Body of pancreas (tissue), 4 donors: ENCODE measurements at regions not wholly inside any gene's neighbourhood (a gene's known extent, or its start where the extent isn't known, plus 50 kb on each side); places are given as distances from the start of the nearest gene placed in this dataset.
"Not testable (repeated sequence)": the region's sequence is repeated elsewhere in the genome, so short reads cannot be mapped to it uniquely, and the experiment has no call there.

Experiments
- ATAC-seq: fragments of 150-250 bp; one replicate; pipeline ENCODE4 v1.9.1; 2016
- DNase-seq, 4 donors: peaks; one replicate each; pipeline ENCODE4 v3.0.0-alpha.2; 2019
- H3K27ac ChIP-seq, 4 donors: fragments of 200-600 bp; sonication (generic); 1 replicate in 3 of 4; 2 replicates in 1 of 4; pipeline versions ENCODE4 v1.5.1 to v1.6.1; 2016 to 2019; ENCODE audit warnings: mild to moderate bottlenecking in 1 of 4, mixed read lengths in 1 of 4, moderate library complexity in 1 of 4
- H3K27me3 ChIP-seq, 2 donors: fragments of 200-600 bp; sonication (generic); one replicate each; pipeline ENCODE4 v1.6.0; 2016; ENCODE audit warnings: mild to moderate bottlenecking in 1 of 2
- H3K36me3 ChIP-seq, 2 donors: fragments of 200-600 bp; sonication (generic); replicated peaks in 1 of 2; 2 replicates each; pipeline ENCODE4 v1.5.1; 2016; ENCODE audit warnings: low read depth in 2 of 2; ENCODE audit not compliant: insufficient read depth in 1 of 2
- H3K4me1 ChIP-seq: fragments of 200-600 bp; sonication (generic); one replicate; pipeline ENCODE4 v1.6.0; 2016
- H3K4me3 ChIP-seq, 2 donors: fragments of 200-600 bp; sonication (generic); 1 replicate in 1 of 2; 2 replicates in 1 of 2; pipeline ENCODE4 v1.5.1; 2016 to 2019
- H3K9me3 ChIP-seq, 3 donors: fragments of 200-600 bp; sonication (generic); 1 replicate in 2 of 3; 2 replicates in 1 of 3; pipeline ENCODE4 v1.5.1; 2016
- POLR2A ChIP-seq, 3 donors: fragments of 450-650 bp; IDR thresholded peaks; one replicate each; pipeline ENCODE4 v1.6.1; 2016; ENCODE audit warnings: antibody characterized with exemption in 3 of 3, mild to moderate bottlenecking in 2 of 3
- WGBS, 2 donors: methylation state at CpG; one replicate each; pipeline ENCODE4 v1.1.5; 2017; 5-methylcytosine and 5-hydroxymethylcytosine counted together
- intact Hi-C: fragments of 100-400 bp; cut with DNase I; formaldehyde crosslinking; loops from one replicate; pipeline ENCODE4 v1.15.1; 2023
- TF ChIP-seq, protein P1 (sequence below), 7 experiments: fragments of 450-650 bp in 4 of 7; fragments of 200-600 bp in 3 of 7; sonication (generic) in 3 of 7; IDR thresholded peaks; one replicate each; pipeline ENCODE4 v1.5.1; 2016 to 2019; ENCODE audit warnings: antibody characterized with exemption in 7 of 7

DNA sequence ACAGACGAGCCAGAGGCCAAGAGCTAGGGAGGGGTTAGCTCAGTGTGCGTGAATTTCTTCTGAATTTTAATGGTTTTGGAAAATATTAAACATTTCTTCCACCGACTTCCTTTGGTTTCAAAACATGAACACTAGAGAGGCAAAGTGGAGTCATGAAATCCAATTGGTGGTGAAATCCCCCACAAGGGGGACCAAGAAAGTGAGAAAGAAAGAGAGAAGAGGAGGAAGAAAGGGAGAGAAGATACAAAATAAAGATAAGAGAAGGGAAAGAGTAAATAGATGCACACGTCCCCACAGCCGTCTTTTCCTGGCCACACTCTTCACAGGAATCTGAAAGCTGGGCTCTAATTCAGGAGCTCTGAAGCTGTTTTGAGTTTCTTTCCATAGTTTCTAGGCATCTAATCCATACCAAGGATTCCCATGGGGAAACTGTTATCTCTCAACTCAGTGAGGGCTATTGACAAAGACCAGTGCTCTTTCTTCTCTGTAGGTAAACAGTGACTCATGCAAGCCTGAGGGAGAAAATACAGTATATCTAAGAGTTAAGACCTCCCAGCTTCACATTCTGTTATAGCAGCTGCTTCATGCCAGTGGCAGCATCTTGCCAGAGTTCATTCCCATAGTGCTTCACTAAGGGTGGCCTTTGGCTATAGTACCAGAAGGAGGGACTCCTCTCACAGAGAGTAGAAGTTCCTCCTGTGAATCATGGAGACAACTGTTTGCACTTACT lies 115.8 kb upstream of the LIFR start:
- DNase-seq, result no peak
- Histone ChIP-seq H3K4me1 (peaks cover 12% of the 10 kb centered on the region), H3K4me3 (no peak overlapping the region), H3K27ac (no peak overlapping the region), H3K9me3 (no peaks in the 10 kb centered on the region), H3K27me3 (no peaks in the 10 kb centered on the region), H3K36me3 (no peaks in the 10 kb centered on the region)
- no peak for ATAC-seq
- WGBS, 2 donors, result 71 to 79% methylated on average over 5 of the region's 5 CpGs
- intact Hi-C loops, result loop anchor here (5.0 kb wide), 1 partner anchor 225 kb away; no protein-coding TSS in a partner anchor
- TF ChIP-seq, protein P1, sequence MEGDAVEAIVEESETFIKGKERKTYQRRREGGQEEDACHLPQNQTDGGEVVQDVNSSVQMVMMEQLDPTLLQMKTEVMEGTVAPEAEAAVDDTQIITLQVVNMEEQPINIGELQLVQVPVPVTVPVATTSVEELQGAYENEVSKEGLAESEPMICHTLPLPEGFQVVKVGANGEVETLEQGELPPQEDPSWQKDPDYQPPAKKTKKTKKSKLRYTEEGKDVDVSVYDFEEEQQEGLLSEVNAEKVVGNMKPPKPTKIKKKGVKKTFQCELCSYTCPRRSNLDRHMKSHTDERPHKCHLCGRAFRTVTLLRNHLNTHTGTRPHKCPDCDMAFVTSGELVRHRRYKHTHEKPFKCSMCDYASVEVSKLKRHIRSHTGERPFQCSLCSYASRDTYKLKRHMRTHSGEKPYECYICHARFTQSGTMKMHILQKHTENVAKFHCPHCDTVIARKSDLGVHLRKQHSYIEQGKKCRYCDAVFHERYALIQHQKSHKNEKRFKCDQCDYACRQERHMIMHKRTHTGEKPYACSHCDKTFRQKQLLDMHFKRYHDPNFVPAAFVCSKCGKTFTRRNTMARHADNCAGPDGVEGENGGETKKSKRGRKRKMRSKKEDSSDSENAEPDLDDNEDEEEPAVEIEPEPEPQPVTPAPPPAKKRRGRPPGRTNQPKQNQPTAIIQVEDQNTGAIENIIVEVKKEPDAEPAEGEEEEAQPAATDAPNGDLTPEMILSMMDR (IDR thresholded peaks at IDR 0.05), result no peak
- TF ChIP-seq POLR2A (IDR thresholded peaks at IDR 0.05), result no peak

DNA sequence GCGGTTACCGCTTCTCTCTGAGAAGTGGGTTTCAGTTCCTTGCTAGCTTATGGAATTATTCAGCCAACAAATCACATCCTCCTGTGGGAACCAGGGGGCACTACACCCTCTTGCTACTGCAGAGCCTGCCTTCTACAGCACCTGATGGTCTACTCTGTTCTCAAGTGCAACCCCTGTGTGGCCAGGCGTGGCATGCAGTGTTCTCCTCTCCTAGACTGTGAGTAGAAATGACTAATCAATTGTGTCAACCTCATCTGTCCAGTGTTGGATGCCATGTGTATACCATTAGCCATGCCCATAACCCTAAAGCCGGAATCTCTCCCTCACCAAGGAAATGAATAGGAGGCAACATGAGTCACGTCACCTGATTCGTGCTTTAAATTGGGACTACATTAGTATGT lies 117.2 kb upstream of the LIFR start:
- H3K4me3 ChIP-seq, result no peak overlapping the region
- no peaks in the 10 kb centered on the region for H3K36me3 ChIP-seq
- intact Hi-C loops, result loop anchor here (5.0 kb wide), 1 partner anchor 226 kb away; no protein-coding TSS in a partner anchor
- H3K4me1 ChIP-seq, result peaks cover 7% of the 10 kb centered on the region
- no peaks in the 10 kb centered on the region for H3K27me3 ChIP-seq
- ATAC-seq (no peak), DNase-seq (no peak)
- H3K27ac ChIP-seq, result no peak overlapping the region
- no peaks in the 10 kb centered on the region for H3K9me3 ChIP-seq
- 96 to 98% methylated on average over 6 of the region's 6 CpGs for WGBS, 2 donors
- no peak for TF ChIP-seq POLR2A (IDR thresholded peaks at IDR 0.05)
- TF ChIP-seq, protein P1 (IDR thresholded peaks at IDR 0.05), result no peak

DNA sequence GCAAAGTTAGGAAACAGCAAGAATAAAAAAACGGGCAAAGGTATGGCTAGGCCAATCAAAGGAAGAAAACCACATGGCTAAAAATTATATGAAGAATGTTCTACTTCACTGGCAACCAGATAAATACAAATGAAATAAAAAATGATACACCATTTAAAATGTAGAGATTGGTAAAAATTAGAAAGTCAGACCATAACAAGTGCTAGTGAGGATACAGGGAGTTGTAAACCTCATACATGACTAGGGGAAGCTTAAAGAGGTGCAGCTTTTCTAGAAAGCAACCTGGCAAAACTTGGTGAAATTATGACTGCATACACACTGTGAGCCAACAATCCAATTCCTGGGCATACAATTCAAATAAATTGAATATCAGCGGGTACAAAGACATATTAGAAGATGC lies 119.0 kb upstream of the LIFR start:
- H3K4me3 ChIP-seq, result no peak overlapping the region
- no peak overlapping the region for H3K27ac ChIP-seq
- 86 to 95% methylated on average over 2 of the region's 2 CpGs for WGBS, 2 donors
- ATAC-seq (no peak), DNase-seq (no peak)
- peaks cover 4% of the 10 kb centered on the region for H3K4me1 ChIP-seq
- intact Hi-C loops, result no loop called here
- H3K27me3 ChIP-seq, result no peaks in the 10 kb centered on the region
- no peaks in the 10 kb centered on the region for H3K9me3 ChIP-seq
- no peaks in the 10 kb centered on the region for H3K36me3 ChIP-seq
- TF ChIP-seq, protein P1 (IDR thresholded peaks at IDR 0.05), result no peak
- TF ChIP-seq POLR2A (IDR thresholded peaks at IDR 0.05), result no peak

DNA sequence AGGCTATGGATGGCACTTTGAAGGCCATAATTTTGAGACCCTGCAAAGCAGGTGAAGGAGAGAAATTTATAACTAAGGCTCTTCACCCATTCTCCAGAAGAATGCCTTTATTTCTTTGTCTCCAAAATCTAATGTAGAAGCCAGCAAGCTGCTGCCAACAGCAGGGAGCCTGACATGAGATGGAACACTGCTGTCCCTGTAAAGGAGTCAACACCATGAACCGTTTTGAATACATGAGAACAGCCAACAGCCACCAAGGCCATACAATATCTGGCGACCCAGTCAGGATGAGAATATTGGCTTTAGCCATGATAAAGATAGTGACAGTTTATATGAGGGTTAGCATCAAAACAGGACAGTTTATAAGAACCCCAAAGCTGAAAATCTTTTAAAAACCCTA lies 121.2 kb upstream of the LIFR start:
- Histone ChIP-seq H3K27me3 (no peaks in the 10 kb centered on the region), H3K36me3 (no peaks in the 10 kb centered on the region), H3K9me3 (no peaks in the 10 kb centered on the region), H3K4me3 (no peak overlapping the region), H3K27ac (no peak overlapping the region), H3K4me1 (no peaks in the 10 kb centered on the region)
- DNase-seq (no peak), ATAC-seq (no peak)
- WGBS, 2 donors, result 47 to 49% methylated on average over 2 of the region's 2 CpGs
- no peak for TF ChIP-seq POLR2A (IDR thresholded peaks at IDR 0.05)
- TF ChIP-seq, protein P1 (IDR thresholded peaks at IDR 0.05), result no peak
- intact Hi-C loops, result no loop called here

DNA sequence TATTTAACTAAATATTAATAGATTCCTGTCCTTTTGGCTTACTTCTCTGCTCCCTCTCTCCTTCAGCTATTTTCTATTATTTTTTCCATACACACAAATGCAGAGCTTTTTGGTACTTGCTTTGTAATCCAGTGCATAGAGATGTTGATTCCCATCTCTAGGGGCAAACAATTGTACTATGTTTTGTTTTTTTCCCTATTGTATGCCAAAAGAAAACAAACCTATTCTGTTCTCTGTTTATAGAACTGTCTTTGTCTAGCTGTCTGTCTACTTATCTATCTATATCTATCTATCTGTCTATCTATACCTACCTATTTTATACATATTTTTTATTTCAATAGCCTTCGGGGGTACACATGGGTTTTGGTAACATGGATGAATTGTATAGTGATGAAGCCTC lies 121.6 kb upstream of the LIFR start:
- intact Hi-C loops, result no loop called here
- H3K4me3 ChIP-seq, result no peak overlapping the region
- no peaks in the 10 kb centered on the region for H3K9me3 ChIP-seq
- WGBS, 2 donors, result 83 to 88% methylated on average over 1 of the region's 1 CpG
- no peaks in the 10 kb centered on the region for H3K36me3 ChIP-seq
- no peaks in the 10 kb centered on the region for H3K4me1 ChIP-seq
- no peak for DNase-seq
- TF ChIP-seq POLR2A (IDR thresholded peaks at IDR 0.05), result no peak
- TF ChIP-seq, protein P1 (IDR thresholded peaks at IDR 0.05), result no peak
- no peak for ATAC-seq
- no peak overlapping the region for H3K27ac ChIP-seq
- H3K27me3 ChIP-seq, result no peaks in the 10 kb centered on the region

DNA sequence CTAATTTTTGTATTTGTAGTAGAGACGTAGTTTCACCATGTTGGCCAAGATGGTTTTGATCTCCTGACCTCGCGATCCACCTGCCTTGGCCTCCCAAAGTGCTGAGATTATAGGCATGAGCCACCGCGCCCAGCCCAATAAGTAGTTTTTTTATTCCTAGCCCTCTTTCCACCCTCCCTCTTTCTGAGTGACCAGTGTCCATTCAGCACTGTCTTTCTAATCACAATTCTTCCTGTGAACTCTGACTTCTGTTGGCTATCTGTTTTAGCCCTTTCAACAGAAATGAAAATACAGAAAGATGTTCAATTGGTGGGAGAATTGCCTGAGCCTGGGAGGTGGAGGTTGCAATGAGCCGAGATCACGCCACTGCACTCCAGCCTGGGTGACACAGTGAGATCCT lies 122.3 kb upstream of the LIFR start:
- WGBS, 2 donors, result 93 to 95% methylated on average over 7 of the region's 7 CpGs
- DNase-seq, H3K27ac ChIP-seq, intact Hi-C loops, ATAC-seq, H3K27me3 ChIP-seq, H3K36me3 ChIP-seq, H3K9me3 ChIP-seq, H3K4me1 ChIP-seq, H3K4me3 ChIP-seq: not testable (repeated sequence)
